ENCODE measurements at regions not wholly inside any gene's neighbourhood (a gene's known extent, or its start where the extent isn't known, plus 50 kb on each side); places are given as distances from the start of the nearest gene placed in this dataset.

GRCh38 chr11:42951266-42951665 lies 360.5 kb upstream of the API5 start:
- no peak for TF ChIP-seq MAX (IDR thresholded peaks at IDR 0.05; ENCODE audit: insufficient read depth, insufficient read length)
- TF ChIP-seq POLR2AphosphoS5 (IDR thresholded peaks at IDR 0.05; ENCODE audit: insufficient read depth, low read depth, low read length): no peak
- TF ChIP-seq EZH2 (IDR thresholded peaks at IDR 0.05; ENCODE audit: borderline replicate concordance, low read depth, low read length, severe bottlenecking): no peak
- TF ChIP-seq FOS (IDR thresholded peaks at IDR 0.05; ENCODE audit: borderline replicate concordance, insufficient read depth, low read length): no peak
- TF ChIP-seq MYC (IDR thresholded peaks at IDR 0.05; ENCODE audit: low read depth, low read length): no peak
- no peak for TF ChIP-seq POLR2A (IDR thresholded peaks at IDR 0.05; ENCODE audit: low read depth, low read length)
- no peak for TF ChIP-seq CTCF (IDR thresholded peaks at IDR 0.05; ENCODE audit: extremely low read depth in 1 of 2, insufficient read depth in 1 of 2, low read depth in 1 of 2, low read length in 2 of 2)
- no peak for TF ChIP-seq GATA2 (IDR thresholded peaks at IDR 0.05; ENCODE audit: insufficient read depth, insufficient read length, low read depth, low read length)
- no peak for TF ChIP-seq JUN (IDR thresholded peaks at IDR 0.05; ENCODE audit: borderline replicate concordance, insufficient read depth, insufficient read length, low read depth)
- Histone ChIP-seq H3K79me2 (ENCODE audit: control insufficient read depth, insufficient read depth, low read length) (no peaks in the 10 kb centered on the region), H3K9ac (replicated peaks; ENCODE audit: extremely low read depth, insufficient read depth, low read length) (no peak overlapping the region), H4K20me1 (replicated peaks; ENCODE audit: control insufficient read depth, extremely low read depth, insufficient read depth, low read length) (no peaks in the 10 kb centered on the region), H3K4me3 (replicated peaks in 1 of 3; ENCODE audit: insufficient read depth in 1 of 3, low read depth in 1 of 3, low read length in 3 of 3) (no peak overlapping the region), H2AFZ (ENCODE audit: low read depth, low read length) (no peak overlapping the region), H3K9me1 (replicated peaks; ENCODE audit: control insufficient read depth, extremely low read depth, insufficient read depth, low read length) (no peaks in the 10 kb centered on the region), H3K36me3 (ENCODE audit: control insufficient read depth in 2 of 2, extremely low read depth in 1 of 2, insufficient read depth in 2 of 2, low read length in 2 of 2) (no peaks in the 10 kb centered on the region), H3K4me1 (ENCODE audit: control insufficient read depth, extremely low read depth, insufficient read depth, low read length) (no peaks in the 10 kb centered on the region), H3K27ac (ENCODE audit: insufficient read depth, low read depth, low read length) (no peak overlapping the region), H3K4me2 (ENCODE audit: insufficient read depth, low read length) (no peak overlapping the region), H3K27me3 (ENCODE audit: control insufficient read depth in 2 of 2, insufficient read depth in 2 of 2, low read length in 2 of 2) (no peaks in the 10 kb centered on the region), H3K9me3 (replicated peaks; ENCODE audit: control insufficient read depth, insufficient read depth, low read length) (no peaks in the 10 kb centered on the region)
- FAIRE-seq (no peak), DNase-seq (ENCODE audit: low read depth, low spot score) (no peak)
- POLR2A ChIA-PET: no interaction called here
- dilution Hi-C loops (cut with MboI; ENCODE audit: extremely low pct_ligation_motif_present, low sequenced_read_pairs) (no loop called here), intact Hi-C loops (cut with micrococcal nuclease) (no loop called here)
- CTCF ChIA-PET: no interaction called here
- no TSS peak for BruUV-seq (replicated peaks)

Measured in endothelial cell of umbilical vein (primary cell).